Stimulated activated CD4-positive, alpha-beta T cell treated with anti-CD3 and anti-CD28 coated beads, Interleukin-12 subunit alpha, Interleukin-12 subunit beta, amount 100 ng/mL, for 24 hours (primary cell): ENCODE measurements at regions not wholly inside any gene's neighbourhood (a gene's known extent, or its start where the extent isn't known, plus 50 kb on each side); places are given as distances from the start of the nearest gene placed in this dataset.

Experiments used
- DNase-seq, 2 experiments: peaks; one replicate each; pipeline ENCODE4 v3.0.0-alpha.2; 2020; ENCODE audit warnings: low read depth in 2 of 2

GRCh38 chr5:167950126-167950721, 341.2 kb upstream of the WWC1 start:
- DNase-seq: no peak

- no peak for DNase-seq
Measured at GRCh38 chr5:167951116-167951515, 340.3 kb upstream of the WWC1 start.

GRCh38 chr5:167952278-167952995, 339.0 kb upstream of the WWC1 start:
- DNase-seq: no peak

- DNase-seq: no peak
Measured at GRCh38 chr5:167953151-167953798, 338.2 kb upstream of the WWC1 start.

- no peak for DNase-seq
Measured at GRCh38 chr5:167961731-167962130, 329.7 kb upstream of the WWC1 start.

GRCh38 chr5:167964529-167964928, 326.9 kb upstream of the WWC1 start:
- no peak for DNase-seq

GRCh38 chr5:167965710-167966109, 325.7 kb upstream of the WWC1 start:
- DNase-seq: no peak

GRCh38 chr5:167966979-167967378, 324.5 kb upstream of the WWC1 start:
- no peak for DNase-seq

GRCh38 chr5:167967494-167968177, 323.8 kb upstream of the WWC1 start:
- DNase-seq: no peak

- no peak for DNase-seq
Measured at GRCh38 chr5:167968837-167969236, 322.6 kb upstream of the WWC1 start.

- no peak for DNase-seq
Measured at GRCh38 chr5:167969998-167970397, 321.4 kb upstream of the WWC1 start.

- no peak for DNase-seq
Measured at GRCh38 chr5:167971706-167972105, 319.7 kb upstream of the WWC1 start.

- no peak for DNase-seq
Measured at GRCh38 chr5:167973126-167973525, 318.3 kb upstream of the WWC1 start.

- DNase-seq: no peak
Measured at GRCh38 chr5:167984951-167985350, 306.5 kb upstream of the WWC1 start.

GRCh38 chr5:167985373-167985772, 306.1 kb upstream of the WWC1 start:
- DNase-seq: no peak

GRCh38 chr5:167987490-167988280, 303.8 kb upstream of the WWC1 start:
- no peak for DNase-seq

- no peak for DNase-seq
Measured at GRCh38 chr5:167992868-167993267, 298.6 kb upstream of the WWC1 start.

- DNase-seq: no peak
Measured at GRCh38 chr5:167993771-167994170, 297.7 kb upstream of the WWC1 start.

GRCh38 chr5:167995844-167996425, 295.5 kb upstream of the WWC1 start:
- DNase-seq: no peak

GRCh38 chr5:167998148-167998767, 293.2 kb upstream of the WWC1 start:
- no peak for DNase-seq

GRCh38 chr5:167999182-167999581, 292.3 kb upstream of the WWC1 start:
- DNase-seq: no peak
